Esophagus squamous epithelium (tissue), 5 donors: ENCODE measurements at regions not wholly inside any gene's neighbourhood (a gene's known extent, or its start where the extent isn't known, plus 50 kb on each side); places are given as distances from the start of the nearest gene placed in this dataset.
A peak's percentile ranks its signal among the peaks of the same experiment; 100 is the strongest.

Experiments used
- DNase-seq: peaks from one replicate; lab custom pipeline; 2025; lab: John Stamatoyannopoulos, UW
- H3K27ac ChIP-seq, 4 donors: fragments of 200-600 bp; sonication (generic); one replicate each; pipeline ENCODE4 v1.5.1; 2016 to 2019; ENCODE audit warnings: mild to moderate bottlenecking in 1 of 4
- H3K27me3 ChIP-seq, 4 donors: fragments of 200-600 bp; sonication (generic); 1 replicate in 3 of 4; 2 replicates in 1 of 4; pipeline versions ENCODE4 v1.5.1 to v1.6.0; 2017 to 2021; ENCODE audit warnings: antibody characterized with exemption in 1 of 4
- H3K36me3 ChIP-seq, 3 donors: fragments of 200-600 bp; sonication (generic); one replicate each; pipeline ENCODE4 v1.5.1; 2016 to 2019
- H3K4me1 ChIP-seq, 3 donors: fragments of 200-600 bp; sonication (generic); one replicate each; pipeline ENCODE4 v1.5.1; 2017 to 2019
- H3K4me3 ChIP-seq, 4 donors: fragments of 200-600 bp; sonication (generic); 1 replicate in 3 of 4; 2 replicates in 1 of 4; pipeline ENCODE4 v1.5.1; 2016 to 2019; ENCODE audit warnings: mild to moderate bottlenecking in 2 of 4, moderate library complexity in 1 of 4
- H3K9me3 ChIP-seq, 3 donors: fragments of 200-600 bp; sonication (generic); one replicate each; pipeline ENCODE4 v1.5.1; 2016 to 2019
- CTCF ChIP-seq, 6 experiments: fragments of 450-650 bp in 4 of 6; fragments of 200-600 bp in 2 of 6; sonication (generic) in 2 of 6; IDR thresholded peaks; one replicate each; pipeline ENCODE4 v1.5.1; 2016 to 2019; ENCODE audit warnings: antibody characterized with exemption in 6 of 6, mild to moderate bottlenecking in 4 of 6, moderate library complexity in 4 of 6
- POLR2A ChIP-seq, 4 donors: fragments of 450-650 bp; IDR thresholded peaks; one replicate each; pipeline ENCODE4 v1.6.1; 2017; ENCODE audit warnings: antibody characterized with exemption in 4 of 4, mild to moderate bottlenecking in 4 of 4, moderate library complexity in 3 of 4
- WGBS, 2 donors: methylation state at CpG; one replicate each; pipeline ENCODE4 v1.1.5; 2018; 5-methylcytosine and 5-hydroxymethylcytosine counted together
- intact Hi-C: fragments of 100-400 bp; cut with DNase I; formaldehyde crosslinking; loops from one replicate; pipeline ENCODE4 v1.15.0; 2022
- donor health status: DM: yes; HTN: yes; CAD: no.

DNA sequence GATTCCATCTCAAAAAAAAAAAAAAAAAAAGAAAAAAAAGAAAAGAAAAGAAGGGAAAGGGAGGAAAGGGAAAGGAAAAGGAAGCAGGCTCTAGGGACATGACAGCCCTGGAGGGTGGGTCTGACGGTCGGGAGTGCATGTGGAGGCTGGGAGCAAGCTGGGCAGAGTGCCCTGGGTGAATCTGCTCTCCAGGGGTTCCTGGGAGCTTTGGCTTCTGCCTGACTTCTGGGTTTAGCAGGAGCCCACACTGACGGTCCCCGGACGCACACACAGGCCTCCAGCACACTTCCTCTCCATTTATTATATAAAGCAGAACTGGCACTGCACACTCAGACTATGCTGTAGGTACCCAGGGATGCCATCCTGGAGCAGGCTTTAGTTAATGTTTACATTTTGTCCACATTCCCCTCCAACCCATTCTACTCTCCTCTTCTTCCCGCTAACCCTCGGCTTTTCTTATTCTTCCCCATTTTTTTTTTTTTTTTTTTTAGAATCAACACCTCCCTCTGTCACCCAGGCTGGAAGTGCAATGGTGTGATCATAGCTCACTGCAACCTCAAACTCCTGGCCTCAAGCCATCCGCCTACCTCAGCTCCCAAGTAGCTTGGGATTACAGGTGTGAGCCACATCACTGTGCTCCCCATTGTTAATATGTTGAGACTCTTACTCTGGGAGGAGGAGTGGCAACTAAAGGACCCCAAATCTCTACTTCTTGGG is 151.1 kb upstream of the SLC1A4 start:
- DNase-seq: no peak
- H3K27ac ChIP-seq: peak overlapping the region; percentile 76 to 87 (median 84)
- intact Hi-C loops: no loop called here
- H3K4me3 ChIP-seq: no peak overlapping the region
- no peaks in the 10 kb centered on the region for H3K36me3 ChIP-seq
- TF ChIP-seq POLR2A (IDR thresholded peaks at IDR 0.05) (no peak), CTCF (IDR thresholded peaks at IDR 0.05) (no peak)
- no peaks in the 10 kb centered on the region for H3K27me3 ChIP-seq
- H3K9me3 ChIP-seq: no peaks in the 10 kb centered on the region
- 50 to 53% methylated on average over 8 of the region's 8 CpGs for WGBS, 2 donors
- peaks cover 19 to 60% (median 35%) of the 10 kb centered on the region in 3 donors for H3K4me1 ChIP-seq

- Histone ChIP-seq H3K36me3 (no peaks in the 10 kb centered on the region), H3K4me3 (no peak overlapping the region), H3K4me1 (peaks cover 19 to 60% (median 35%) of the 10 kb centered on the region in 3 donors), H3K9me3 (no peaks in the 10 kb centered on the region), H3K27ac (peak overlapping the region; percentile 76 to 87 (median 84)), H3K27me3 (no peaks in the 10 kb centered on the region)
- DNase-seq: no peak
- TF ChIP-seq CTCF (IDR thresholded peaks at IDR 0.05): no peak
- intact Hi-C loops: no loop called here
- 19 to 31% methylated on average over 4 of the region's 8 CpGs for WGBS, 2 donors
Measured at GRCh38 chr2:64838817-64839216, 150.4 kb upstream of the SLC1A4 start.

GRCh38 chr2:64839844-64840243 is 149.4 kb upstream of the SLC1A4 start:
- H3K4me1 ChIP-seq: peaks cover 19 to 60% (median 35%) of the 10 kb centered on the region in 3 donors
- H3K27me3 ChIP-seq: no peaks in the 10 kb centered on the region
- intact Hi-C loops: no loop called here

GRCh38 chr2:64840426-64840881 is 148.7 kb upstream of the SLC1A4 start:
- no peaks in the 10 kb centered on the region for H3K36me3 ChIP-seq
- peaks cover 19 to 60% (median 35%) of the 10 kb centered on the region in 3 donors for H3K4me1 ChIP-seq
- H3K9me3 ChIP-seq: no peaks in the 10 kb centered on the region
- TF ChIP-seq CTCF (IDR thresholded peaks at IDR 0.05) (no peak), POLR2A (IDR thresholded peaks at IDR 0.05) (no peak)
- no peaks in the 10 kb centered on the region for H3K27me3 ChIP-seq
- H3K4me3 ChIP-seq: peak overlapping the region in 1 of 4 donors; percentile 30
- no peak for DNase-seq
- peak overlapping the region; percentile 79 to 87 (median 84) for H3K27ac ChIP-seq
- intact Hi-C loops: no loop called here
- WGBS, 2 donors: 55 to 62% methylated on average over 4 of the region's 4 CpGs

More at GRCh38 chr2:64839844-64840243, 149.4 kb upstream of the SLC1A4 start:
- DNase-seq: no peak
- H3K27ac ChIP-seq: peak overlapping the region; percentile 79 to 87 (median 84)
- TF ChIP-seq POLR2A (IDR thresholded peaks at IDR 0.05): no peak
- TF ChIP-seq CTCF (IDR thresholded peaks at IDR 0.05): no peak
- H3K36me3 ChIP-seq: no peaks in the 10 kb centered on the region
- WGBS, 2 donors: 70 to 79% methylated on average over 5 to 6 of the region's 6 CpGs
- no peaks in the 10 kb centered on the region for H3K9me3 ChIP-seq
- H3K4me3 ChIP-seq: no peak overlapping the region

DNA sequence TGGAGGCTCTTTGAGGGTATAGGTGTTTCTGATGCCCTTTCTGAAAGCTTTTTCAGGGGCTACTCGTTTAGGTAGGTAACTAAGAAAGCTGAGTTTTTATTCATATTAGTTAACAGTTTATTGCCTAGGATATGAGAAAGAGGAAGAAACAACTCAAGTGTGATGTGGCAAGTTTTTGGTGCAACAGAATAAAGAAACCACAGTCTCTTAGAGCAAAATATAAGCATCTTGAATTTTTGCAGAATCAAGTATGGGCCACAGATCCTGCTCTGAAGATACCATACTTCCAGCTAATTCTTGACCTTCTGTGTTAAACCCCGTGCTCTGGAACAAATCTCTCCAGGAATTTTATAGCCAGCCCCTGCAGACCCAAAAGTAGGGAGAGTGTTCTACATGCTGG is 147.7 kb upstream of the SLC1A4 start:
- no peak for TF ChIP-seq CTCF (IDR thresholded peaks at IDR 0.05)
- no peak for TF ChIP-seq POLR2A (IDR thresholded peaks at IDR 0.05)
- no peak overlapping the region for H3K4me3 ChIP-seq
- no peaks in the 10 kb centered on the region for H3K27me3 ChIP-seq
- no peaks in the 10 kb centered on the region for H3K36me3 ChIP-seq
- DNase-seq: no peak
- no peaks in the 10 kb centered on the region for H3K9me3 ChIP-seq
- intact Hi-C loops: no loop called here
- 52 to 55% methylated on average over 2 of the region's 2 CpGs for WGBS, 2 donors
- H3K4me1 ChIP-seq: peaks cover 19 to 67% (median 44%) of the 10 kb centered on the region in 3 donors
- peak overlapping the region; percentile 1 to 87 (median 82) for H3K27ac ChIP-seq
